IMR-90 (cell line): ENCODE measurements at regions not wholly inside any gene's neighbourhood (a gene's known extent, or its start where the extent isn't known, plus 50 kb on each side); places are given as distances from the start of the nearest gene placed in this dataset.

Source experiments
- ATAC-seq: fragments of 200-7000 bp; cut with Tn5 transposase; 2 replicates; pipeline ENCODE4 v1.9.1; 2020; ENCODE audit warnings: low read depth, mild to moderate bottlenecking, moderate library complexity
- BruUV-seq: library from RNA; stranded (reverse); fragments of 400-500 nt; replicated peaks from 2 replicates; lab custom pipeline; 2021; lab: Mats Ljungman, UMichigan
- CTCF ChIA-PET: fragments of 300-600 bp; formaldehyde crosslinking; extraction: SDS; loops from one replicate; lab custom pipeline; 2021; ENCODE audit warnings: antibody characterized with exemption; lab: Yijun Ruan, JAX
- POLR2A ChIA-PET: fragments of 300-600 bp; sonication (Branson Sonifier 250); formaldehyde crosslinking; loops from one replicate; lab custom pipeline; 2022; ENCODE audit warnings: antibody characterized with exemption; ENCODE audit not compliant: unreplicated experiment; lab: Charles Lee
- DNase-seq: peaks from one replicate; pipeline ENCODE4 v3.0.0; 2013
- H2AFZ ChIP-seq: replicated peaks from 2 replicates; pipeline ENCODE3; 2013; ENCODE audit warnings: low read length, mild to moderate bottlenecking; ENCODE audit not compliant: poor library complexity
- H2AK5ac ChIP-seq: 2 replicates; pipeline ENCODE4 v1.6.1; 2013; ENCODE audit warnings: low read depth, low read length, inconsistent platforms
- H2AK9ac ChIP-seq: replicated peaks from 2 replicates; pipeline ENCODE3; 2013; ENCODE audit warnings: mild to moderate bottlenecking, low read depth, low read length, moderate library complexity; ENCODE audit not compliant: poor library complexity
- H2BK120ac ChIP-seq: 2 replicates; pipeline ENCODE4 v1.6.1; 2013; ENCODE audit warnings: low read depth, low read length, inconsistent platforms
- H2BK15ac ChIP-seq: 3 replicates; pipeline ENCODE4 v1.6.1; 2013; ENCODE audit warnings: low read depth, low read length, inconsistent platforms
- H2BK20ac ChIP-seq: 2 replicates; pipeline ENCODE4 v1.6.1; 2013; ENCODE audit warnings: low read depth, mild to moderate bottlenecking, inconsistent platforms, low read length, moderate library complexity
- H2BK5ac ChIP-seq: 2 replicates; pipeline ENCODE4 v1.6.1; 2013; ENCODE audit warnings: mild to moderate bottlenecking, low read depth, low read length, inconsistent platforms; ENCODE audit not compliant: poor library complexity, severe bottlenecking
- H3K14ac ChIP-seq: replicated peaks from 2 replicates; pipeline ENCODE4 v1.6.1; 2013; ENCODE audit warnings: low read depth, low read length, inconsistent platforms
- H3K18ac ChIP-seq: 2 replicates; pipeline ENCODE4 v1.6.1; 2013; ENCODE audit warnings: low read depth, low read length, control low read depth
- H3K23ac ChIP-seq: 2 replicates; pipeline ENCODE4 v1.6.1; 2013; ENCODE audit warnings: low read depth, low read length, inconsistent platforms
- H3K27ac ChIP-seq: 2 replicates; pipeline ENCODE4 v1.5.1; 2013; ENCODE audit warnings: mild to moderate bottlenecking, control low read depth, low read length; ENCODE audit not compliant: insufficient read depth
- H3K27me3 ChIP-seq: 2 replicates; pipeline ENCODE4 v1.6.1; 2013; ENCODE audit warnings: low read length; ENCODE audit not compliant: control insufficient read depth, insufficient read depth
- H3K36me3 ChIP-seq: 2 replicates; pipeline ENCODE4 v1.6.1; 2013; ENCODE audit warnings: low read length, mixed read lengths; ENCODE audit not compliant: control insufficient read depth, insufficient read depth
- H3K4ac ChIP-seq: 2 replicates; pipeline ENCODE4 v1.6.1; 2013; ENCODE audit warnings: low read depth, low read length, inconsistent platforms
- H3K4me1 ChIP-seq: 2 replicates; pipeline ENCODE4 v1.6.1; 2013; ENCODE audit warnings: low read length, mixed read lengths; ENCODE audit not compliant: control insufficient read depth, insufficient read depth
- H3K4me2 ChIP-seq: 2 replicates; pipeline ENCODE4 v1.6.1; 2013; ENCODE audit warnings: low read depth, mild to moderate bottlenecking, control low read depth, low read length, moderate library complexity
- H3K4me3 ChIP-seq: 2 replicates; pipeline ENCODE4 v1.5.1; 2013; ENCODE audit warnings: low read depth, mild to moderate bottlenecking, control low read depth, low read length, moderate library complexity; ENCODE audit not compliant: insufficient read depth
- H3K56ac ChIP-seq: 2 replicates; pipeline ENCODE4 v1.6.1; 2013; ENCODE audit warnings: low read length, inconsistent platforms; ENCODE audit not compliant: insufficient read depth; ENCODE audit errors: extremely low read depth
- H3K79me1 ChIP-seq, 2 experiments: 2 replicates each; pipeline ENCODE4 v1.6.1; 2013; ENCODE audit warnings: low read length in 2 of 2, inconsistent platforms in 1 of 2, low read depth in 1 of 2
- H3K9ac ChIP-seq: 2 replicates; pipeline ENCODE4 v1.6.1; 2013; ENCODE audit warnings: low read depth, low read length, control low read depth
- H3K9me1 ChIP-seq: 2 replicates; pipeline ENCODE4 v1.6.1; 2013; ENCODE audit warnings: low read length, inconsistent platforms; ENCODE audit not compliant: insufficient read depth
- H3K9me3 ChIP-seq: 2 replicates; pipeline ENCODE4 v1.6.1; 2013; ENCODE audit warnings: low read length; ENCODE audit not compliant: control insufficient read depth, insufficient read depth
- H4K20me1 ChIP-seq: 2 replicates; pipeline ENCODE4 v1.6.1; 2013; ENCODE audit warnings: low read length, inconsistent platforms; ENCODE audit not compliant: insufficient read depth
- H4K5ac ChIP-seq: 2 replicates; pipeline ENCODE4 v1.6.1; 2013; ENCODE audit warnings: mild to moderate bottlenecking, low read depth, low read length, control low read depth
- H4K8ac ChIP-seq, 2 experiments: 2 replicates each; pipeline ENCODE4 v1.6.1; 2013; ENCODE audit warnings: low read depth in 2 of 2, low read length in 2 of 2, control low read depth in 1 of 2, inconsistent platforms in 1 of 2
- H4K91ac ChIP-seq: 2 replicates; pipeline ENCODE4 v1.6.1; 2013; ENCODE audit warnings: low read depth, low read length, inconsistent platforms; ENCODE audit not compliant: insufficient read depth
- RAD21 ChIP-seq: IDR thresholded peaks from 2 replicates; pipeline ENCODE4 v1.6.1; 2012; ENCODE audit warnings: low read length, improper control_type of control experiment
- WGBS, 2 experiments: methylation state at CpG; one replicate each; pipeline versions ENCODE4 v1.1.5 to v1.1.7; 2013; ENCODE audit warnings: missing lambda C conversion rate in 2 of 2; ENCODE audit not compliant: insufficient read length in 1 of 2; ENCODE audit errors: extremely low coverage in 2 of 2; 5-methylcytosine and 5-hydroxymethylcytosine counted together
- dilution Hi-C: fragments of 300-500 bp; cut with HindIII; formaldehyde crosslinking; loops from one replicate; pipeline ENCODE4 v1.14.3; 2018; ENCODE audit warnings: low sequenced_read_pairs; ENCODE audit not compliant: unreplicated experiment
- in situ Hi-C: fragments of 300-500 bp; cut with MboI; formaldehyde crosslinking; loops from 3 replicates; pipeline ENCODE4 v1.14.3; 2019; ENCODE audit warnings: low sequenced_read_pairs, inconsistent platforms, mixed read lengths
- intact Hi-C: fragments of 100-400 bp; cut with micrococcal nuclease; formaldehyde crosslinking; loops from 2 replicates; pipeline ENCODE4 v1.10.0; 2022

DNA sequence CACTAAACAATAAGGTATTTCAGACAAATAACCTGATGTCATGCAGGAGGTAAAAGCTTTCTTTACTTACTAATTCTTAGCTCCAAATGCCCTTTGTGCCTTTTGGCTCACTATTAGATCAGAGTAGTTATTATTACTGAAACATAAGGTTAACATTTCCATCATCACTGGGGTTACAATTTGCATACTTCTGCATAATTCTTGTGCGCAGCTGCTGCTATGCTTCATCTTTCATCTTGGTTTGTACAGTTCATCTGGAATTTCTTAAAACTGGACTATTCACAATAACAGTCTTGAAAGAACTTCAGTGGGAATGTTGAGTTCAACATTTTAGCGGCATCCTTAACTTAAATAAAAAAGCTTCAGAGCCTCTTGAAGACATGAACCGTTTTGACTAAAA lies 383.2 kb upstream of the ADAMTS9 start:
- ATAC-seq (no peak), DNase-seq (no peak)
- WGBS, 2 experiments: 60% methylated on average over 1 of the region's 3 CpGs; no CpG with 5 or more reads in 1 of the 2 experiments
- H3K36me3 ChIP-seq: no peaks in the 10 kb centered on the region
- H3K23ac ChIP-seq: no peak overlapping the region
- H4K5ac ChIP-seq: no peak overlapping the region
- dilution Hi-C loops: no loop called here
- TF ChIP-seq RAD21: no peak
- no peak overlapping the region for H2AFZ ChIP-seq
- in situ Hi-C loops: no loop called here
- H2BK20ac ChIP-seq: no peak overlapping the region
- H3K14ac ChIP-seq: no peak overlapping the region
- intact Hi-C loops: no loop called here
- no peak overlapping the region for H3K27ac ChIP-seq
- H3K79me1 ChIP-seq: no peaks in the 10 kb centered on the region
- no TSS peak for BruUV-seq
- H4K8ac ChIP-seq: no peak overlapping the region
- no peaks in the 10 kb centered on the region for H3K9me1 ChIP-seq
- no peak overlapping the region for H2BK15ac ChIP-seq
- H2BK120ac ChIP-seq: no peak overlapping the region
- H3K56ac ChIP-seq: no peak overlapping the region
- no peak overlapping the region for H3K4me3 ChIP-seq
- H4K91ac ChIP-seq: no peak overlapping the region
- no peaks in the 10 kb centered on the region for H3K4me1 ChIP-seq
- no peaks in the 10 kb centered on the region for H4K20me1 ChIP-seq
- H3K9ac ChIP-seq: no peak overlapping the region
- no peaks in the 10 kb centered on the region; the same call in 1 of the 2 replicates for H3K27me3 ChIP-seq
- H3K18ac ChIP-seq: no peak overlapping the region
- H2AK5ac ChIP-seq: no peak overlapping the region
- ChIA-PET CTCF (no interaction called here), POLR2A (no interaction called here)
- no peak overlapping the region for H2BK5ac ChIP-seq
- H3K4me2 ChIP-seq: no peak overlapping the region
- no peaks in the 10 kb centered on the region for H3K9me3 ChIP-seq
- no peak overlapping the region for H3K4ac ChIP-seq
- H2AK9ac ChIP-seq: no peak overlapping the region
